HUES64 (cell line): ENCODE measurements at regions not wholly inside any gene's neighbourhood (a gene's known extent, or its start where the extent isn't known, plus 50 kb on each side); places are given as distances from the start of the nearest gene placed in this dataset.

Experiments
- H3K27ac ChIP-seq: 2 replicates; pipeline ENCODE4 v1.7.0; 2013; ENCODE audit warnings: low read depth, low read length, inconsistent platforms
- H3K27me3 ChIP-seq: 2 replicates; pipeline ENCODE4 v1.6.1; 2013; ENCODE audit warnings: mild to moderate bottlenecking, low read length; ENCODE audit not compliant: insufficient read depth
- H3K36me3 ChIP-seq: 2 replicates; pipeline ENCODE4 v1.6.1; 2013; ENCODE audit warnings: mild to moderate bottlenecking, low read length; ENCODE audit not compliant: insufficient read depth
- H3K4me1 ChIP-seq: 2 replicates; pipeline ENCODE4 v1.6.1; 2013; ENCODE audit warnings: mild to moderate bottlenecking, low read length, moderate library complexity; ENCODE audit not compliant: insufficient read depth
- H3K4me3 ChIP-seq: 2 replicates; pipeline ENCODE4 v1.5.1; 2013; ENCODE audit warnings: mild to moderate bottlenecking, low read length, moderate library complexity
- H3K9ac ChIP-seq: 2 replicates; pipeline ENCODE4 v1.6.1; 2013; ENCODE audit warnings: mild to moderate bottlenecking, low read depth, low read length
- H3K9me3 ChIP-seq: 2 replicates; pipeline ENCODE4 v1.6.1; 2013; ENCODE audit warnings: low read depth, low read length; ENCODE audit not compliant: insufficient read depth
- WGBS: fragments of 150-250, 120-280 bp; methylation state at CpG from one replicate; pipeline ENCODE4 v1.1.7; 2013; ENCODE audit warnings: missing lambda C conversion rate; 5-methylcytosine and 5-hydroxymethylcytosine counted together

DNA sequence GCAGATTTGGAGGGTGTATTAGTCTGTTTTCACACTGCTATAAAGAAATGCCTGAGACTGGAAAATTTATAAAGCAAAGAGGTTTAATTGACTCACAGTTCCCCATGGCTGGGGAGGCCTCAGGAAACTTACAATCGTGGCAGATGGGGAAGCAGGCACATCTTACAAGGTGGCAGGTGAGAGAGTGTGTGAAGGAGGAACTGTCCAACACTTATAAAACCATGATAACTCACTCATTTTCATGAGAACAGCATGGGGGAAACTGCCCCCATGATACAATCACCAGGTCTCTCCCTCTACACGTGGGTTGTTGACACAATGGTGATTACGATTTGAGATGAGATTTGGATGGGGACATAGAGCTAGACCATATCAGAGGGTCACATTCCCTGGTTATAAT, 195.6 kb downstream of the RGS9 start:
- no peaks in the 10 kb centered on the region for H3K36me3 ChIP-seq
- no peaks in the 10 kb centered on the region for H3K9me3 ChIP-seq
- no peaks in the 10 kb centered on the region for H3K27me3 ChIP-seq
- 66% methylated on average over 2 of the region's 3 CpGs for WGBS
- H3K4me3 ChIP-seq, result no peak overlapping the region
- no peak overlapping the region for H3K27ac ChIP-seq
- no peak overlapping the region for H3K9ac ChIP-seq
- no peaks in the 10 kb centered on the region for H3K4me1 ChIP-seq

DNA sequence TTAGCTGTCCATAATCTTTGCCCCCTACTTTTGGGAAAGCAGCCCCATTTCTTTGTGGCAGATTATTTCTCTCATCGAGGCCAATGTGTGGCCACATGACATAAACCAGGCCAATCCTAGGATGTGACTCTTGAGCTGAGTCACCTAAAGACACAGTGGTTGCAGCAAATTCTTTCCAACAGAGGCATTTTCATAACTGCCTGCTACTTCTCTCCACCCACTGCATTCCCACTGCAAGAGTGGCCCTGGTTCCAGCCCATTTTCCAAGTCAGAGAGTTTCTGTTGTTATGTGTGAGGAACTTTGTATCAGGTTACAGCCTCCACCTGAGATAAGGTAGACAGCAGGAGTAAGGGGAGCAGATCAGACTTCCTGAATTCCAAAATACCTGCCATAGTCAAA, 195.2 kb downstream of the RGS9 start:
- 84% methylated on average over 1 of the region's 1 CpG for WGBS
- H3K9me3 ChIP-seq, result no peaks in the 10 kb centered on the region
- no peaks in the 10 kb centered on the region for H3K36me3 ChIP-seq
- no peak overlapping the region for H3K4me3 ChIP-seq
- no peak overlapping the region for H3K27ac ChIP-seq
- H3K4me1 ChIP-seq, result no peaks in the 10 kb centered on the region
- no peaks in the 10 kb centered on the region for H3K27me3 ChIP-seq
- no peak overlapping the region for H3K9ac ChIP-seq

DNA sequence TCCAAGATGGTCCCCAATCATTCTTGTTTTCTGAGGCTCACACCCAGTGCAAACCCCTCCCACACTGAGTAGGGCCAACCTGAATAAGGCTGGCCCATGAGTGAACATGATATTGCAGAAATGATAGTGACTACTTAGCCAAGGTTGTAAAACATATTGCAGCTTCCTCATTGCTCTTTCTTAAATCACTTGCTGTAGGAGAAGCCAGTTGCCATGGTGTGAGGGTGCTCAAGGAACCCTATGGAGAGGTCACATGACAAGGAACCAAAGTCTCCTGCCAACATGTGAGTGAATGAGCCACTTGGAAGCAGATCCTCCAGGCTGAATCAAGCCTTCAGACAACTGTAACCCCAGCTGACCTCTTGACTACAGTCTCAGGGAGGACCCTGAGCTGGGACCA, 191.4 kb downstream of the RGS9 start:
- H3K27me3 ChIP-seq, result no peaks in the 10 kb centered on the region

DNA sequence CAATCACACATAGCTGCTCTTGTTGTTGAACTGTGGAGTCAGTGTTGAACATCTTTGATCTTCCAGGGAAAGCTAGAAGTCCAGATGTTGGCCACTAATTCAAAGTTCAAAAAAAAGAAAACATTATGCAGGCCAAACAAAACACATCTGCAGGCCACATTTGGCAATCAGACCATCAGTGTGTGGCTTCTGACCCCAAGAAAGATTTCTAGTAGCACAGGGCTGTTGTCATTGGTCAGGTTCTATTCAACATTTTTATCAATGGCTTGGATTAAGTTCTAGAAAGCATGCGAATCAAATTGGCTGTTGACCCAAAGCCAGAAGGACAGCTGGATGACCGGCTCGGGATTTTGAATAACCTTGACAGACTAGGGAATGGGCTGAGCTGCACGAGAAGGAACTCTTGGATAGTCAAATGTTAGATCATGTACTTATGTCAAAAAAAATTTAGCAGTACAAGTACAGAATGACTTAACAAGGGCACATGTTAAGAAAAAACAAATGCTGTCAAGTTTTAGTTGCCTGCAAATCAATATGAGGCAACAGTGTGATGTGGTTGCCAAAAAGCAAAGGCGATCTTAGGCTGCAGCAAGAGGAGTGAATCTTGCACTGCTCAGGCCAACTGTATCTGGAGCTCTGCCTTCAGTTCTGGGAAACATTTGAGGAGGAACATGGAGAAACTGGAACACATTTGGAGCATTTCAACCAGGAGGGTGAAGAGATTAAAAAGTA, 187.6 kb downstream of the RGS9 start:
- WGBS, result 98% methylated on average over 5 of the region's 5 CpGs

More for the DNA sequence above, 191.4 kb downstream of the RGS9 start:
- H3K9me3 ChIP-seq, result no peaks in the 10 kb centered on the region
- no peaks in the 10 kb centered on the region for H3K36me3 ChIP-seq
- no peak overlapping the region for H3K27ac ChIP-seq
- H3K4me3 ChIP-seq, result no peak overlapping the region
- H3K4me1 ChIP-seq, result no peaks in the 10 kb centered on the region
- no peak overlapping the region for H3K9ac ChIP-seq

DNA sequence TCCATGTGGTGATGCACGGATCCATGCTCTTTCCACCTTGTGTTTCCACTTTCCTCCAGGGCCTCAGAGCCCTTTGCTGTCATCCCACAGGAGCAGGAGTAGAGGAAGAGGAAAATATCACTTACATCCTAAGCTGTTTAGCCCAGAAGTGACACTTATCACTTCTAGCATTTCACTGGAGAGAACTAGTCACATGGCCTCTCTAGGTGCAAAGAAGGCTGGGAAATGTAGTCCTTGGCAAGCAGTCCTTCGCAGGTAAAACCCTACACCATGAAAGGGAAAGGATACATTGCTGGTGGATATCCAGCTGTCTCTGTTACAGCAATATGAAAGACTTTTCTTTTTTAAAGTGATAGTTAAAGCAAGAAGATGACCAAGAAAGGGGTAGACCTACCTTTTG, 185.9 kb downstream of the RGS9 start:
- Histone ChIP-seq H3K9me3 (no peaks in the 10 kb centered on the region), H3K27me3 (no peaks in the 10 kb centered on the region), H3K4me3 (no peak overlapping the region), H3K9ac (no peak overlapping the region), H3K4me1 (no peaks in the 10 kb centered on the region), H3K36me3 (no peaks in the 10 kb centered on the region), H3K27ac (no peak overlapping the region)
- WGBS, result 79% methylated on average over 2 of the region's 2 CpGs

More for the DNA sequence above, 187.6 kb downstream of the RGS9 start:
- H3K9ac ChIP-seq, result no peak overlapping the region
- H3K27ac ChIP-seq, result no peak overlapping the region
- no peaks in the 10 kb centered on the region for H3K36me3 ChIP-seq
- no peaks in the 10 kb centered on the region for H3K4me1 ChIP-seq
- H3K9me3 ChIP-seq, result no peaks in the 10 kb centered on the region
- no peak overlapping the region for H3K4me3 ChIP-seq
- H3K27me3 ChIP-seq, result no peaks in the 10 kb centered on the region

DNA sequence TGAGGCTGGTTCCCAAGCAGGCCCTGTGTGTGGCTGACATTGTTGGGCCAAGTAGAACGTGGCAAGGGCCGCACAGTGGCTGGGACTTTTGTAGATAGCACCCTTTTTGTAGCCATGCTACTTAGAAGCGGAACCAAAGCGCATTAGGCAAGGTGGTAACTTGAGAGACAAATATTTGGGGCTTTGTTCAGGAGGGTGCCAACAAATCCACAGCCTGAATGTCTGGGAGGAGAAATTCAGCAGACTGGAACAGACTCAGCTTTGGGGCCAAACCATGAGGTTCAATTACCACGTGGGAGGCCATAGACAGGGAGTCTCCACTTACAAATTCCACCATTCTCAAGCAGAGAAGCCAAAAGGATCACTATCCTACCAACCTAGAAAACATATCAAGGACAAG, 183.7 kb downstream of the RGS9 start:
- no peak overlapping the region for H3K9ac ChIP-seq
- no peaks in the 10 kb centered on the region for H3K4me1 ChIP-seq
- H3K9me3 ChIP-seq, result no peaks in the 10 kb centered on the region
- H3K27ac ChIP-seq, result no peak overlapping the region
- no peaks in the 10 kb centered on the region for H3K27me3 ChIP-seq
- WGBS, result 89% methylated on average over 5 of the region's 5 CpGs
- H3K36me3 ChIP-seq, result no peaks in the 10 kb centered on the region
- H3K4me3 ChIP-seq, result no peak overlapping the region

DNA sequence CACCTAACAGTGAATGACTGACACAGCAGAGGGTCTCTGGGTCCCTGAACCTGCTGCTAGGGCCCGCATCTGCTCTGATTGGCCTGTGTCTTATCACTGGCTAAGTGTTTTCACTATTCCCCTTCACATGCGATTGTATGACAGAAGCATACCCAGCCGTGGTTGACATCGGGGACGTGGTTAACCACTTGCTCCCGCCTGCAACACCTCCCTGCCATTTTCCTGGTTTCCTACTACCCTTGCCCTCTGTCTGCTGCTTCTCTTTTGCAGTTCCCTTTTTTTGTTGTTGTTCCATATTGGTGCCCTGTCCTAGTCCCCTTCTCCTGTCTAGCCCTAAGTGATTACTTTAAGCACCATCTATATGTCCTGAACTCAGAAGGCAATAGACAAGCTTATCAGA, 177.0 kb downstream of the RGS9 start:
- Histone ChIP-seq H3K9ac (no peak overlapping the region), H3K27ac (no peak overlapping the region), H3K36me3 (no peaks in the 10 kb centered on the region), H3K9me3 (no peaks in the 10 kb centered on the region), H3K4me3 (no peak overlapping the region), H3K27me3 (no peaks in the 10 kb centered on the region), H3K4me1 (peaks cover 8% of the 10 kb centered on the region)
- 89% methylated on average over 6 of the region's 6 CpGs for WGBS

DNA sequence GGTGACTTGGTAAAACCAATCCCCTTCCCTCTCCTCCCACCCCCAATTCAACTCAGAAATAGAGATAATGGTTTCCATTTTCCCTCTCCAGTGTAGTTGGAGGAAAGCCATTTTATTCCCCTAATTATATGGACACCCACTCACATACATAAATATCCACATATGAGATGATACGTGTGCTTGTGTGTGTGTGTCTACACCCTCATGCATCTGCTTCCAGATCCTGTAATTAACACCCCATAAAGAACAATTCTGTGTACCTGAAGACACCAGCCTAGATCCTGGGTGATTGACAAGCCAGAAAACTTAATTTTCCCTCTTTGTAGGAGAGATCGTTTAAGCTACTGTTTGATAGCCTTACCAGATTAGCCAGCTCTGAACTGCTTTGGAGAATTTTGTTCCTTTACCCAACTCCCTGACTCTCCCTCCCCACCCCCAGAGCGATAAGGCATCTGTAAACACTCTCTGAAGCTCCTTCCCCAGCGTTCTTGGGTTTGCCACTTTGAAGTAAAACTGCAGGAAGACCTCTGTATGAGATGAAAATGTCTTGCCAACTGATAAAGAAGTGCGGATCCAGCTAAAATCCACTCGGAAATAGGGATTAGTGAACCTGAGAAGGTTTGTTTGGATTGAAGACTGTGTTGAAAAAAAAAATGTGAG, 175.7 kb downstream of the RGS9 start:
- 61% methylated on average over 5 of the region's 6 CpGs for WGBS
- Histone ChIP-seq H3K9ac (no peak overlapping the region), H3K36me3 (no peaks in the 10 kb centered on the region)

DNA sequence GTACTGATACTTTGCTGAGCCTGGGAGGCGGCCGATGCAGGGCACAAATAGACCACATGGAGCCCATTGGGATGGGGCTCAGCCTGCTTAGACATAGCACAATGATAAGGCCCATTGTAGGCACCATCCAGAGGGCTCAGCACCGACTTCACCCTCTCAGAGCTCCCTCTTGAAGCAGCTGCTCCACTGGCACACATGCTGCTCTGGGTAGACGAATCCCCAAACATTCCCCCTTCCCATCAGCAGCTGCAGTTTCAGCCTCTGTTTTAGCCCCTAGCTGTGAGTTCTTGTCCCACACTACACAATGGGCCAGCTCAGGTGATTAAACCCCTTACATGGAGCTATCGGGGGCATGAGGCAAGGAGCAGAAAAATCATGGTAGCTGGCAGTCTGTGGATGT, 174.1 kb downstream of the RGS9 start:
- H3K27me3 ChIP-seq, result no peaks in the 10 kb centered on the region
- no peak overlapping the region for H3K9ac ChIP-seq
- H3K36me3 ChIP-seq, result no peaks in the 10 kb centered on the region
- H3K27ac ChIP-seq, result no peak overlapping the region
- H3K4me1 ChIP-seq, result peaks cover 8% of the 10 kb centered on the region
- 92% methylated on average over 5 of the region's 5 CpGs for WGBS
- H3K4me3 ChIP-seq, result no peak overlapping the region
- no peaks in the 10 kb centered on the region for H3K9me3 ChIP-seq

More for the DNA sequence above, 175.7 kb downstream of the RGS9 start:
- Histone ChIP-seq H3K27me3 (no peaks in the 10 kb centered on the region), H3K27ac (no peak overlapping the region), H3K4me3 (no peak overlapping the region), H3K9me3 (no peaks in the 10 kb centered on the region), H3K4me1 (peaks cover 8% of the 10 kb centered on the region)

DNA sequence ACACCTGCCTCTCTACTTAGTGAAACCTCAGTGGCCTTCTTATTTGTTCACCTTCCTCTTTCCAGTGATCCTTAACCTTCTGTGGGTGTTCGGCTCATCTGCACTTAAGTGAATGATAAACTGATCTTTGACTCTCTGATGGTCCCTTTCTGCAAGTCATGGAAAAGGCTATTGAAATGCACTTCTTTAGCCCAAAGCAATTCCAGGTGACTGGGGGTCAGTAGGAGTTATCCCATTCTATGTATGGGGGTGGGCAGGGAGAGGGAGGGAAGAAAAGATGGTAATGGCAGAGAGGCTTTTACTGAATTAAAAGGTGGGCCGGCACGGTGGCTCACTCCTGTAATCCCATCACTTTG, 170.8 kb downstream of the RGS9 start:
- H3K27me3 ChIP-seq, result no peaks in the 10 kb centered on the region
- H3K4me3 ChIP-seq, result no peak overlapping the region
- no peak overlapping the region for H3K27ac ChIP-seq
- H3K9me3 ChIP-seq, result peaks cover 5% of the 10 kb centered on the region; the same call in 1 of the 2 replicates
- peaks cover 5% of the 10 kb centered on the region for H3K4me1 ChIP-seq
- H3K36me3 ChIP-seq, result no peaks in the 10 kb centered on the region
- H3K9ac ChIP-seq, result no peak overlapping the region
- WGBS, result 82% methylated on average over 3 of the region's 3 CpGs

DNA sequence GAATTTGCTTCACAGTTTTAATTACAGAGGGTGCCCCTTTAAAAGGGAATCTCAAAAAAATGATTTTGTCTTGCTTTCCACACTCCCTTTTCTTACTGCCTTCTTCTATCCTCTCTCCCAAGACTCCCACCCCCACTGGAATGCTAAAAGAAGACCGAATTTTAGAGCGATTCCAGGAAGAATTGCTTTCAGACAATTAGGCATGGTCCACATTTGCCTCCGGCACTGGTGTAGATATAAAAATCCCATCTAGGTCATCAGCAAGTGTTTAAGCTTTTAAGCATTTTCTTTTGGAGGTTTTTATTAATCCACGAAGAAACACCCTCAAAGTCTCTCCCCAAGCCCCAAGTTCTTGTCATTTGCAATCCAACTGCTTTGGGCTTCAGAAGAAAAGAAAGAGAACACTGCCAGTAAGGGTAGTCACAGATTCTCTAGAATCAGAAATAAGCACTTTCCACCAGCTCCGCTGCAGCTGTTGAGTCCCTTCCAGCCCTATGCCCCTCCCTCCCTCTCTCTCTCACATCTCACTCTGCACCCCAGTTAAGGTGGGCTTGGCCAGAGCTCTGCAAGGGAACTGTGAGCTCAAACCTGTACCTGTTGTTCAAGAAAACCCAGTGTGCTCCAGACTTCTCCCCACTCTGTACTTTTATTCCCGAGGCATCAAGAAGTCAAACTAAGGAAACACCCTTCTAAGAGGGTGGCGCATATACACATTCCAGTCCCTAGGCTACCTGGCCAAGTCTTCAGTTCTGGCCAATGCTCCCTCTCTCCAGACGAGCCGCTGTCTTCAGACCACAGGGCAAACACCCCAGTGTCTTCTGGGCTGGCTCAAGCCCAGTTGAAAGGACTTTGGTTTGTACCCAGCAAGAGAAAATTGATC, 170.2 kb downstream of the RGS9 start:
- Histone ChIP-seq H3K27me3 (no peaks in the 10 kb centered on the region), H3K9ac (no peak overlapping the region), H3K9me3 (peaks cover 5% of the 10 kb centered on the region; the same call in 1 of the 2 replicates), H3K4me1 (no peaks in the 10 kb centered on the region), H3K27ac (no peak overlapping the region), H3K4me3 (no peak overlapping the region), H3K36me3 (no peaks in the 10 kb centered on the region)
- WGBS, result 88% methylated on average over 9 of the region's 9 CpGs
